ENCODE measurements at regions not wholly inside any gene's neighbourhood (a gene's known extent, or its start where the extent isn't known, plus 50 kb on each side); places are given as distances from the start of the nearest gene placed in this dataset.
A peak's percentile ranks its signal among the peaks of the same experiment; 100 is the strongest.

GRCh38 chr5:126360467-126360866, 62.7 kb upstream of the GRAMD2B start:
- DNase-seq (ENCODE audit: low spot score in 2 of 2) (no peak), ATAC-seq (replicated peaks; ENCODE audit: extremely low read depth, poor library complexity, severe bottlenecking) (no peak)
- H3K36me3 Mint-ChIP-seq (ENCODE audit: insufficient read depth), result no peaks in the 10 kb centered on the region
- no peak overlapping the region for H3K4me3 Mint-ChIP-seq
- no peaks in the 10 kb centered on the region for H3K27me3 Mint-ChIP-seq
- no peaks in the 10 kb centered on the region for H3K4me1 Mint-ChIP-seq
- no peaks in the 10 kb centered on the region for H3K9me3 Mint-ChIP-seq
- no peak overlapping the region for H3K27ac Mint-ChIP-seq (ENCODE audit: low read depth)

- Mint-ChIP-seq H3K9me3 (no peaks in the 10 kb centered on the region), H3K27me3 (no peaks in the 10 kb centered on the region), H3K4me3 (no peak overlapping the region), H3K4me1 (no peaks in the 10 kb centered on the region), H3K36me3 (ENCODE audit: insufficient read depth) (no peaks in the 10 kb centered on the region), H3K27ac (ENCODE audit: low read depth) (no peak overlapping the region)
- no peak for DNase-seq (ENCODE audit: low spot score in 2 of 2)
- no peak for ATAC-seq (replicated peaks; ENCODE audit: extremely low read depth, poor library complexity, severe bottlenecking)
These were observed 59.6 kb upstream of the GRAMD2B start for GRCh38 chr5:126363658-126364057.

GRCh38 chr5:126364206-126364902, 58.9 kb upstream of the GRAMD2B start:
- Mint-ChIP-seq H3K9me3 (no peaks in the 10 kb centered on the region), H3K36me3 (ENCODE audit: insufficient read depth) (no peaks in the 10 kb centered on the region), H3K4me3 (no peak overlapping the region), H3K27ac (ENCODE audit: low read depth) (no peak overlapping the region), H3K4me1 (no peaks in the 10 kb centered on the region), H3K27me3 (no peaks in the 10 kb centered on the region)
- DNase-seq (ENCODE audit: low spot score in 2 of 2) (no peak), ATAC-seq (replicated peaks; ENCODE audit: extremely low read depth, poor library complexity, severe bottlenecking) (no peak)

GRCh38 chr5:126365446-126366198, 57.6 kb upstream of the GRAMD2B start:
- ATAC-seq (replicated peaks; ENCODE audit: extremely low read depth, poor library complexity, severe bottlenecking), result no peak

GRCh38 chr5:126366199-126366560, 57.0 kb upstream of the GRAMD2B start:
- no peak overlapping the region for H3K4me3 Mint-ChIP-seq
- no peaks in the 10 kb centered on the region for H3K36me3 Mint-ChIP-seq (ENCODE audit: insufficient read depth)
- H3K27ac Mint-ChIP-seq (ENCODE audit: low read depth), result no peak overlapping the region
- no peak for ATAC-seq (replicated peaks; ENCODE audit: extremely low read depth, poor library complexity, severe bottlenecking)
- H3K27me3 Mint-ChIP-seq, result no peaks in the 10 kb centered on the region
- H3K9me3 Mint-ChIP-seq, result no peaks in the 10 kb centered on the region
- no peak for DNase-seq (ENCODE audit: low spot score in 2 of 2)
- H3K4me1 Mint-ChIP-seq, result no peaks in the 10 kb centered on the region

More at GRCh38 chr5:126365446-126366198, 57.6 kb upstream of the GRAMD2B start:
- Mint-ChIP-seq H3K27ac (ENCODE audit: low read depth) (no peak overlapping the region), H3K36me3 (ENCODE audit: insufficient read depth) (no peaks in the 10 kb centered on the region), H3K27me3 (no peaks in the 10 kb centered on the region), H3K4me1 (no peaks in the 10 kb centered on the region), H3K9me3 (no peaks in the 10 kb centered on the region), H3K4me3 (no peak overlapping the region)
- DNase-seq (ENCODE audit: low spot score in 2 of 2), result no peak

GRCh38 chr5:126368239-126368812, 54.9 kb upstream of the GRAMD2B start:
- Mint-ChIP-seq H3K4me3 (no peak overlapping the region), H3K4me1 (peaks cover under 1% of the 10 kb centered on the region), H3K36me3 (ENCODE audit: insufficient read depth) (no peaks in the 10 kb centered on the region), H3K27ac (ENCODE audit: low read depth) (no peak overlapping the region), H3K27me3 (no peaks in the 10 kb centered on the region), H3K9me3 (no peaks in the 10 kb centered on the region)
- no peak for DNase-seq (ENCODE audit: low spot score in 2 of 2)
- ATAC-seq (replicated peaks; ENCODE audit: extremely low read depth, poor library complexity, severe bottlenecking), result no peak

- H3K9me3 Mint-ChIP-seq, result no peaks in the 10 kb centered on the region
- H3K27ac Mint-ChIP-seq (ENCODE audit: low read depth), result no peak overlapping the region
- DNase-seq (ENCODE audit: low spot score in 2 of 2) (no peak), ATAC-seq (replicated peaks; ENCODE audit: extremely low read depth, poor library complexity, severe bottlenecking) (no peak)
- peaks cover 7% of the 10 kb centered on the region for H3K4me1 Mint-ChIP-seq
- H3K27me3 Mint-ChIP-seq, result no peaks in the 10 kb centered on the region
- no peaks in the 10 kb centered on the region for H3K36me3 Mint-ChIP-seq (ENCODE audit: insufficient read depth)
- no peak overlapping the region for H3K4me3 Mint-ChIP-seq
These were observed 54.1 kb upstream of the GRAMD2B start for GRCh38 chr5:126369083-126369482.

- H3K4me1 Mint-ChIP-seq, result peaks cover 7% of the 10 kb centered on the region
- DNase-seq (ENCODE audit: low spot score in 2 of 2) (no peak), ATAC-seq (replicated peaks; ENCODE audit: extremely low read depth, poor library complexity, severe bottlenecking) (no peak)
- no peaks in the 10 kb centered on the region for H3K36me3 Mint-ChIP-seq (ENCODE audit: insufficient read depth)
- H3K4me3 Mint-ChIP-seq, result no peak overlapping the region
- H3K9me3 Mint-ChIP-seq, result no peaks in the 10 kb centered on the region
- H3K27me3 Mint-ChIP-seq, result no peaks in the 10 kb centered on the region
- H3K27ac Mint-ChIP-seq (ENCODE audit: low read depth), result no peak overlapping the region
These were observed 53.0 kb upstream of the GRAMD2B start for GRCh38 chr5:126369995-126370731.

- Mint-ChIP-seq H3K36me3 (ENCODE audit: insufficient read depth) (no peaks in the 10 kb centered on the region), H3K27ac (ENCODE audit: low read depth) (no peak overlapping the region), H3K27me3 (no peaks in the 10 kb centered on the region), H3K4me1 (peaks cover 7% of the 10 kb centered on the region), H3K9me3 (no peaks in the 10 kb centered on the region), H3K4me3 (no peak overlapping the region)
- ATAC-seq (replicated peaks; ENCODE audit: extremely low read depth, poor library complexity, severe bottlenecking), result no peak
- DNase-seq (ENCODE audit: low spot score in 2 of 2), result no peak
These were observed 52.2 kb upstream of the GRAMD2B start for GRCh38 chr5:126370796-126371718.

- Mint-ChIP-seq H3K27ac (ENCODE audit: low read depth) (peak overlapping the region; percentile 20), H3K9me3 (no peaks in the 10 kb centered on the region)
- ATAC-seq (replicated peaks; ENCODE audit: extremely low read depth, poor library complexity, severe bottlenecking), result peak; percentile 94
These were observed 49.7 kb upstream of the GRAMD2B start for GRCh38 chr5:126373375-126374108.

More at GRCh38 chr5:126373375-126374108, 49.7 kb upstream of the GRAMD2B start:
- Mint-ChIP-seq H3K36me3 (ENCODE audit: insufficient read depth) (no peaks in the 10 kb centered on the region), H3K4me3 (no peak overlapping the region), H3K27me3 (no peaks in the 10 kb centered on the region), H3K4me1 (peaks cover 7% of the 10 kb centered on the region)
- no peak for DNase-seq (ENCODE audit: low spot score in 2 of 2)
